Neural cell (in vitro differentiated cells): ENCODE measurements at regions not wholly inside any gene's neighbourhood (a gene's known extent, or its start where the extent isn't known, plus 50 kb on each side); places are given as distances from the start of the nearest gene placed in this dataset.

Source experiments
- H2AFZ ChIP-seq: fragments of 200-600, 300-800 bp; sonication (generic), shearing (Covaris generic); 2 replicates; pipeline ENCODE4 v1.6.0; 2014; ENCODE audit warnings: low read depth, mild to moderate bottlenecking, antibody characterized with exemption, low read length, moderate library complexity
- H3F3A ChIP-seq: fragments of 200-600 bp; shearing (Covaris generic); 2 replicates; pipeline ENCODE4 v1.6.1; 2016; ENCODE audit warnings: mild to moderate bottlenecking, moderate library complexity, mixed read lengths, antibody characterized with exemption, low read length; ENCODE audit not compliant: insufficient read depth, poor library complexity, severe bottlenecking
- H3K27ac ChIP-seq: fragments of 200-600, 300-800 bp; sonication (generic), shearing (Covaris generic); 2 replicates; pipeline ENCODE4 v1.5.1; 2014; ENCODE audit warnings: mild to moderate bottlenecking, low read length, moderate library complexity
- H3K27me3 ChIP-seq: fragments of 300-800, 200-600 bp; sonication (generic), shearing (Covaris generic); 2 replicates; pipeline ENCODE4 v1.6.0; 2014; ENCODE audit warnings: mild to moderate bottlenecking, low read depth, low read length, moderate library complexity; ENCODE audit not compliant: insufficient read depth
- H3K36me3 ChIP-seq: fragments of 300-800, 200-600 bp; sonication (generic), shearing (Covaris generic); 2 replicates; pipeline ENCODE4 v1.5.1; 2014; ENCODE audit warnings: mild to moderate bottlenecking, antibody characterized with exemption, low read length, moderate library complexity; ENCODE audit not compliant: insufficient read depth
- H3K4me2 ChIP-seq: fragments of 300-800, 200-600 bp; sonication (generic), shearing (Covaris generic); 2 replicates; pipeline ENCODE4 v1.6.0; 2014; ENCODE audit warnings: mild to moderate bottlenecking, low read length
- H3K4me3 ChIP-seq: fragments of 300-800, 200-600 bp; sonication (generic), shearing (Covaris generic); 2 replicates; pipeline ENCODE4 v1.5.1; 2014; ENCODE audit warnings: mild to moderate bottlenecking, low read length, moderate library complexity
- H3K79me2 ChIP-seq: fragments of 200-600 bp; shearing (Covaris generic); replicated peaks from 2 replicates; pipeline ENCODE4 v1.6.0; 2014; ENCODE audit warnings: mild to moderate bottlenecking, low read length, moderate library complexity; ENCODE audit not compliant: insufficient read depth
- H3K9ac ChIP-seq: fragments of 300-800, 200-600 bp; sonication (generic), shearing (Covaris generic); 2 replicates; pipeline ENCODE4 v1.6.1; 2016; ENCODE audit warnings: mild to moderate bottlenecking, low read length, mixed read lengths
- H3K9me2 ChIP-seq: fragments of 200-600 bp; shearing (Covaris generic); 2 replicates; pipeline ENCODE4 v1.6.1; 2016; ENCODE audit warnings: mild to moderate bottlenecking, low read length, mixed read lengths; ENCODE audit not compliant: insufficient read depth
- H3K9me3 ChIP-seq: fragments of 200-600, 300-800 bp; sonication (generic), shearing (Covaris generic); 2 replicates; pipeline ENCODE4 v1.6.1; 2016; ENCODE audit warnings: mild to moderate bottlenecking, mixed run types, low read length, moderate library complexity, mixed read lengths
- H4K20me1 ChIP-seq: fragments of 200-600 bp; shearing (Covaris generic); 2 replicates; pipeline ENCODE4 v1.6.1; 2016; ENCODE audit warnings: mild to moderate bottlenecking, mixed run types; ENCODE audit not compliant: insufficient read depth
- EP300 ChIP-seq: fragments of 450-650 bp; conservative IDR thresholded peaks from 2 replicates; pipeline ENCODE4 v1.6.1; 2014; ENCODE audit warnings: antibody characterized with exemption, mild to moderate bottlenecking, moderate library complexity; ENCODE audit not compliant: poor library complexity, severe bottlenecking
- EZH2 ChIP-seq: fragments of 200-600, 300-800 bp; shearing (Covaris generic), sonication (generic); IDR thresholded peaks from 2 replicates; pipeline ENCODE4 v1.6.1; 2014; ENCODE audit warnings: antibody characterized with exemption, low read length, borderline replicate concordance, mild to moderate bottlenecking; ENCODE audit not compliant: insufficient read depth, poor library complexity, severe bottlenecking
- MXI1 ChIP-seq: fragments of 450-650 bp; conservative IDR thresholded peaks from 2 replicates; pipeline ENCODE4 v1.6.1; 2014; ENCODE audit warnings: antibody characterized with exemption, mild to moderate bottlenecking; ENCODE audit not compliant: poor library complexity, severe bottlenecking
- POLR2AphosphoS5 ChIP-seq: IDR thresholded peaks from 2 replicates; pipeline ENCODE4 v1.6.1; 2012
- RAD21 ChIP-seq: fragments of 450-650 bp; conservative IDR thresholded peaks from 2 replicates; pipeline ENCODE4 v1.6.1; 2014; ENCODE audit warnings: antibody characterized with exemption, mild to moderate bottlenecking, moderate library complexity
- SMC3 ChIP-seq: fragments of 450-650 bp; conservative IDR thresholded peaks from 2 replicates; pipeline ENCODE4 v1.6.1; 2014; ENCODE audit warnings: antibody characterized with exemption, mild to moderate bottlenecking, moderate library complexity; ENCODE audit not compliant: poor library complexity
- TAF1 ChIP-seq: IDR thresholded peaks from 2 replicates; pipeline ENCODE4 v1.6.1; 2012; ENCODE audit warnings: low read depth
- TF ChIP-seq, protein P1 (sequence below): fragments of 450-650 bp; IDR thresholded peaks from 2 replicates; pipeline ENCODE4 v1.5.1; 2014; ENCODE audit warnings: antibody characterized with exemption, mild to moderate bottlenecking, moderate library complexity; ENCODE audit not compliant: poor library complexity, severe bottlenecking
- TF ChIP-seq, protein P2 (sequence below): IDR thresholded peaks from 2 replicates; pipeline ENCODE4 v1.6.1; 2012; ENCODE audit warnings: borderline replicate concordance

GRCh38 chr3:64760258-64760657 is 72.5 kb upstream of the ADAMTS9 start:
- Histone ChIP-seq H3K36me3 (no peaks in the 10 kb centered on the region), H2AFZ (no peak overlapping the region), H3K4me2 (no peak overlapping the region), H3K4me3 (no peak overlapping the region), H4K20me1 (no peaks in the 10 kb centered on the region), H3K9me2 (no peaks in the 10 kb centered on the region), H3K9me3 (no peaks in the 10 kb centered on the region), H3K27me3 (no peaks in the 10 kb centered on the region), H3K9ac (no peak overlapping the region), H3F3A (no peaks in the 10 kb centered on the region), H3K79me2 (no peaks in the 10 kb centered on the region), H3K27ac (no peak overlapping the region)
- TF ChIP-seq, protein P1, sequence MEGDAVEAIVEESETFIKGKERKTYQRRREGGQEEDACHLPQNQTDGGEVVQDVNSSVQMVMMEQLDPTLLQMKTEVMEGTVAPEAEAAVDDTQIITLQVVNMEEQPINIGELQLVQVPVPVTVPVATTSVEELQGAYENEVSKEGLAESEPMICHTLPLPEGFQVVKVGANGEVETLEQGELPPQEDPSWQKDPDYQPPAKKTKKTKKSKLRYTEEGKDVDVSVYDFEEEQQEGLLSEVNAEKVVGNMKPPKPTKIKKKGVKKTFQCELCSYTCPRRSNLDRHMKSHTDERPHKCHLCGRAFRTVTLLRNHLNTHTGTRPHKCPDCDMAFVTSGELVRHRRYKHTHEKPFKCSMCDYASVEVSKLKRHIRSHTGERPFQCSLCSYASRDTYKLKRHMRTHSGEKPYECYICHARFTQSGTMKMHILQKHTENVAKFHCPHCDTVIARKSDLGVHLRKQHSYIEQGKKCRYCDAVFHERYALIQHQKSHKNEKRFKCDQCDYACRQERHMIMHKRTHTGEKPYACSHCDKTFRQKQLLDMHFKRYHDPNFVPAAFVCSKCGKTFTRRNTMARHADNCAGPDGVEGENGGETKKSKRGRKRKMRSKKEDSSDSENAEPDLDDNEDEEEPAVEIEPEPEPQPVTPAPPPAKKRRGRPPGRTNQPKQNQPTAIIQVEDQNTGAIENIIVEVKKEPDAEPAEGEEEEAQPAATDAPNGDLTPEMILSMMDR, result no peak
- TF ChIP-seq SMC3 (no peak), POLR2AphosphoS5 (no peak), MXI1 (no peak), RAD21 (no peak), EP300 (no peak), TAF1 (no peak), EZH2 (no peak)
- TF ChIP-seq, protein P2, sequence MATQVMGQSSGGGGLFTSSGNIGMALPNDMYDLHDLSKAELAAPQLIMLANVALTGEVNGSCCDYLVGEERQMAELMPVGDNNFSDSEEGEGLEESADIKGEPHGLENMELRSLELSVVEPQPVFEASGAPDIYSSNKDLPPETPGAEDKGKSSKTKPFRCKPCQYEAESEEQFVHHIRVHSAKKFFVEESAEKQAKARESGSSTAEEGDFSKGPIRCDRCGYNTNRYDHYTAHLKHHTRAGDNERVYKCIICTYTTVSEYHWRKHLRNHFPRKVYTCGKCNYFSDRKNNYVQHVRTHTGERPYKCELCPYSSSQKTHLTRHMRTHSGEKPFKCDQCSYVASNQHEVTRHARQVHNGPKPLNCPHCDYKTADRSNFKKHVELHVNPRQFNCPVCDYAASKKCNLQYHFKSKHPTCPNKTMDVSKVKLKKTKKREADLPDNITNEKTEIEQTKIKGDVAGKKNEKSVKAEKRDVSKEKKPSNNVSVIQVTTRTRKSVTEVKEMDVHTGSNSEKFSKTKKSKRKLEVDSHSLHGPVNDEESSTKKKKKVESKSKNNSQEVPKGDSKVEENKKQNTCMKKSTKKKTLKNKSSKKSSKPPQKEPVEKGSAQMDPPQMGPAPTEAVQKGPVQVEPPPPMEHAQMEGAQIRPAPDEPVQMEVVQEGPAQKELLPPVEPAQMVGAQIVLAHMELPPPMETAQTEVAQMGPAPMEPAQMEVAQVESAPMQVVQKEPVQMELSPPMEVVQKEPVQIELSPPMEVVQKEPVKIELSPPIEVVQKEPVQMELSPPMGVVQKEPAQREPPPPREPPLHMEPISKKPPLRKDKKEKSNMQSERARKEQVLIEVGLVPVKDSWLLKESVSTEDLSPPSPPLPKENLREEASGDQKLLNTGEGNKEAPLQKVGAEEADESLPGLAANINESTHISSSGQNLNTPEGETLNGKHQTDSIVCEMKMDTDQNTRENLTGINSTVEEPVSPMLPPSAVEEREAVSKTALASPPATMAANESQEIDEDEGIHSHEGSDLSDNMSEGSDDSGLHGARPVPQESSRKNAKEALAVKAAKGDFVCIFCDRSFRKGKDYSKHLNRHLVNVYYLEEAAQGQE, result no peak

DNA sequence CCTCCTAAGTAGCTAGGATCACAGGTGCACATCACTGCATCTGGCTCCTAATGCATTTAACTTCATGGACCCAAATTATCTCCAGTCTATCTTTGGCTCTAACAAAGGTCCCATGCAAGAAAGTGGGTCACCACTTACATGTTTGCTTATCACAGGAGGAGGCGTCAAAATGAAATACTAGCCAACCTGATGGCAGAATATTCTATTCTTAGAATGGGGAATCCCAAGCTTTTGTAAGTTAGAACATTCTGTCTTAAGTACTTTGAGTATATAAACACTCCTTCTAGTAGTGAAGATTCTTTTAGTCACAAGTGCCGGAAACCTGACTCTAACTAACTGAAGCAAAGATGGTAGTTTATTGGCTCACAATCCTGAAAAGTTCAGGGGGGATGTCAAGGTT is 72.0 kb upstream of the ADAMTS9 start:
- H3K79me2 ChIP-seq, result no peaks in the 10 kb centered on the region
- H3F3A ChIP-seq, result no peaks in the 10 kb centered on the region
- no peaks in the 10 kb centered on the region for H3K36me3 ChIP-seq
- no peak overlapping the region for H3K4me2 ChIP-seq
- no peak overlapping the region for H3K27ac ChIP-seq
- no peak overlapping the region for H3K4me3 ChIP-seq
- no peak overlapping the region for H2AFZ ChIP-seq
- no peaks in the 10 kb centered on the region for H3K9me3 ChIP-seq
- TF ChIP-seq SMC3 (no peak), TAF1 (no peak), POLR2AphosphoS5 (no peak), EP300 (no peak), RAD21 (no peak), EZH2 (no peak), MXI1 (no peak)
- TF ChIP-seq, protein P1, result no peak
- TF ChIP-seq, protein P2, result no peak
- H3K27me3 ChIP-seq, result no peaks in the 10 kb centered on the region
- H4K20me1 ChIP-seq, result no peaks in the 10 kb centered on the region
- H3K9me2 ChIP-seq, result no peaks in the 10 kb centered on the region
- H3K9ac ChIP-seq, result no peak overlapping the region
